ENCODE measurements at regions not wholly inside any gene's neighbourhood (a gene's known extent, or its start where the extent isn't known, plus 50 kb on each side); places are given as distances from the start of the nearest gene placed in this dataset.
A peak's percentile ranks its signal among the peaks of the same experiment; 100 is the strongest.

GRCh38 chr6:6781172-6781872 lies 192.8 kb downstream of the LY86 start:
- DNase-seq (ENCODE audit: low spot score): peak; percentile 12

- no peak for DNase-seq (ENCODE audit: low spot score)
Measured at GRCh38 chr6:6781873-6782227, 193.3 kb downstream of the LY86 start.

- DNase-seq (ENCODE audit: low spot score): no peak
Measured at GRCh38 chr6:6783721-6784120, 195.2 kb downstream of the LY86 start.

GRCh38 chr6:6784514-6785162 lies 196.1 kb downstream of the LY86 start:
- no peak for DNase-seq (ENCODE audit: low spot score)

- peak; percentile 34 for DNase-seq (ENCODE audit: low spot score)
Measured at GRCh38 chr6:6785163-6785521, 196.6 kb downstream of the LY86 start.

- peak; percentile 20 for DNase-seq (ENCODE audit: low spot score)
Measured at GRCh38 chr6:6788394-6789032, 200.0 kb downstream of the LY86 start.

GRCh38 chr6:6790393-6790792 lies 201.9 kb downstream of the LY86 start:
- DNase-seq (ENCODE audit: low spot score): no peak

- DNase-seq (ENCODE audit: low spot score): peak; percentile 12
Measured at GRCh38 chr6:6790891-6791290, 202.4 kb downstream of the LY86 start.

- no peak for DNase-seq (ENCODE audit: low spot score)
Measured at GRCh38 chr6:6793388-6794250, 205.1 kb downstream of the LY86 start.

GRCh38 chr6:6795393-6795792 lies 206.9 kb downstream of the LY86 start:
- DNase-seq (ENCODE audit: low spot score): no peak

GRCh38 chr6:6796818-6797217 lies 208.3 kb downstream of the LY86 start:
- no peak for DNase-seq (ENCODE audit: low spot score)

GRCh38 chr6:6798448-6798860 lies 209.9 kb downstream of the LY86 start:
- DNase-seq (ENCODE audit: low spot score): no peak

GRCh38 chr6:6801005-6801335 lies 212.4 kb downstream of the LY86 start:
- DNase-seq (ENCODE audit: low spot score): no peak

- no peak for DNase-seq (ENCODE audit: low spot score)
Measured at GRCh38 chr6:6801635-6802218, 213.2 kb downstream of the LY86 start.

GRCh38 chr6:6803180-6803977 lies 214.9 kb downstream of the LY86 start:
- DNase-seq (ENCODE audit: low spot score): peak; percentile 27

- DNase-seq (ENCODE audit: low spot score): no peak
Measured at GRCh38 chr6:6804843-6805615, 216.5 kb downstream of the LY86 start.

- peak; percentile 22 for DNase-seq (ENCODE audit: low spot score)
Measured at GRCh38 chr6:6806844-6807518, 218.5 kb downstream of the LY86 start.

GRCh38 chr6:6808343-6808742 lies 219.8 kb downstream of the LY86 start:
- DNase-seq (ENCODE audit: low spot score): no peak

- no peak for DNase-seq (ENCODE audit: low spot score)
Measured at GRCh38 chr6:6808915-6809314, 220.4 kb downstream of the LY86 start.

GRCh38 chr6:6810727-6811126 lies 222.2 kb downstream of the LY86 start:
- DNase-seq (ENCODE audit: low spot score): no peak
